D341Med (cell line): ENCODE measurements at regions not wholly inside any gene's neighbourhood (a gene's known extent, or its start where the extent isn't known, plus 50 kb on each side); places are given as distances from the start of the nearest gene placed in this dataset.

Source experiments
- DNase-seq: peaks from one replicate; pipeline ENCODE4 v3.0.0; 2012; ENCODE audit warnings: low spot score

GRCh38 chr1:57492586-57493226, 68.8 kb upstream of the DAB1 start:
- no peak for DNase-seq

GRCh38 chr1:57489358-57490036, 65.6 kb upstream of the DAB1 start:
- no peak for DNase-seq

- no peak for DNase-seq
Measured at GRCh38 chr1:57485643-57486042, 61.8 kb upstream of the DAB1 start.

- no peak for DNase-seq
Measured at GRCh38 chr1:57483954-57484353, 60.1 kb upstream of the DAB1 start.

GRCh38 chr1:57479471-57479870, 55.6 kb upstream of the DAB1 start:
- DNase-seq, result no peak

GRCh38 chr1:57475366-57475765, 51.5 kb upstream of the DAB1 start:
- no peak for DNase-seq

- no peak for DNase-seq
Measured at GRCh38 chr1:57474137-57474750, 50.4 kb upstream of the DAB1 start.
